Activated T-helper 2 cell treated with anti-CD3 and anti-CD28 coated beads, Interferon-gamma antibody, Interleukin-2, Interleukin-4, amounts not matched to agents 10 μg/mL and 5 μg/mL and 100 μg/mL, durations not matched to agents 14 hours and 24 hours and 36 hours (primary cell): ENCODE measurements at regions not wholly inside any gene's neighbourhood (a gene's known extent, or its start where the extent isn't known, plus 50 kb on each side); places are given as distances from the start of the nearest gene placed in this dataset.

Experiments
- DNase-seq: peaks from one replicate; pipeline ENCODE4 v3.0.0; 2021; ENCODE audit warnings: low spot score
- H3K27ac Mint-ChIP-seq: one replicate; pipeline ENCODE4 v1.8.0; 2021; ENCODE audit warnings: mixed read lengths
- H3K27me3 Mint-ChIP-seq: one replicate; pipeline ENCODE4 v1.8.0; 2021; ENCODE audit warnings: low read depth, mixed read lengths
- H3K36me3 Mint-ChIP-seq: one replicate; pipeline ENCODE4 v1.8.0; 2021; ENCODE audit warnings: low read depth, mixed read lengths
- H3K4me1 Mint-ChIP-seq: one replicate; pipeline ENCODE4 v1.8.0; 2021; ENCODE audit warnings: low read depth, mixed read lengths
- H3K4me3 Mint-ChIP-seq: one replicate; pipeline ENCODE4 v1.8.0; 2021; ENCODE audit warnings: low read depth, mild to moderate bottlenecking, moderate library complexity, mixed read lengths
- H3K9me3 Mint-ChIP-seq: one replicate; pipeline ENCODE4 v1.8.0; 2021; ENCODE audit warnings: mixed read lengths
- intact Hi-C: fragments of 100-400 bp; cut with micrococcal nuclease; formaldehyde crosslinking; loops from one replicate; pipeline ENCODE4 v1.15.1; 2023

DNA sequence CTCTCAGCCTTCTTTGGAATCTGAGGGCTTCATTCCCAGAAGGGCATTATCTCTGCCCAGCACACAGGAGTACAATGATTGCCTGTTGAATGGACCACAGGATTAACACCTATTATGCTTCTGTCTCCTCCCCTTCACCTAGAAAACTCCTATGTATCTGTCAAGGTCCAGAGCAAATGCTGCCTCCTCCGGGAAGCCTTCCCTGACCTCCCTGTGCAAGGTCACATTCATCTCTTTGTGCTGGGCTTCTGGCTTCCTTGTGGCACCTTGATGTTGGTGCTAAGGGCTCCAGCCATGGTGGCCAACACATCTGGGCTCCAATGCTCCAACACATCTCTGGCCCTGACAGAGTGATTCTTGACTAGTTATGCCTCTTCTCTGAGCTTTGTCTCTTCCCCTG, 49.9 kb upstream of the ATP2B2 start:
- no peak for DNase-seq
- no peaks in the 10 kb centered on the region for H3K9me3 Mint-ChIP-seq
- H3K4me3 Mint-ChIP-seq: no peak overlapping the region
- peaks cover 28% of the 10 kb centered on the region for H3K4me1 Mint-ChIP-seq
- H3K27ac Mint-ChIP-seq: no peak overlapping the region
- H3K36me3 Mint-ChIP-seq: no peaks in the 10 kb centered on the region
- peaks cover 14% of the 10 kb centered on the region for H3K27me3 Mint-ChIP-seq
- intact Hi-C loops: no loop called here

DNA sequence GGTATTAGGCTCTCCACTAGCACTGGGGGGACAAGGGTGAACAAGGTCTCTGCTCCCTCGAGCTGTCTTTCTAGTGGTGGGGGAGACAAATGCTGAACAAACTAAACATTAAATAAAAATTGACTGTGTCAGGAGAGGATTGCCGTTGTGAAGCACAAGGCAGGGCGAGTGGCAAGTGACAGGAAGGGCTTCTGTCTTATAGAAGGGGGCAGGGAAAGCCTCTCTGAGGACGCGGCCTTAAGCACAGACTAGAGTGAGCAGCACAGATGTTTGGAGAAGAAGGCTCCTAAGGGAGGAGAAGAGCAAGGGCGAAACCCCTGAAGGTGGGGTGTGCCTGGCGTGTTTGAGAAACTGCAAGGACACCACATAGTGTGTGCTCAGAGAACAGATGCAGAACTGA, 50.9 kb upstream of the ATP2B2 start:
- Mint-ChIP-seq H3K27ac (no peak overlapping the region), H3K4me1 (peaks cover 22% of the 10 kb centered on the region), H3K4me3 (no peak overlapping the region), H3K27me3 (peaks cover 21% of the 10 kb centered on the region), H3K36me3 (no peaks in the 10 kb centered on the region), H3K9me3 (no peaks in the 10 kb centered on the region)
- DNase-seq: no peak
- intact Hi-C loops: no loop called here

DNA sequence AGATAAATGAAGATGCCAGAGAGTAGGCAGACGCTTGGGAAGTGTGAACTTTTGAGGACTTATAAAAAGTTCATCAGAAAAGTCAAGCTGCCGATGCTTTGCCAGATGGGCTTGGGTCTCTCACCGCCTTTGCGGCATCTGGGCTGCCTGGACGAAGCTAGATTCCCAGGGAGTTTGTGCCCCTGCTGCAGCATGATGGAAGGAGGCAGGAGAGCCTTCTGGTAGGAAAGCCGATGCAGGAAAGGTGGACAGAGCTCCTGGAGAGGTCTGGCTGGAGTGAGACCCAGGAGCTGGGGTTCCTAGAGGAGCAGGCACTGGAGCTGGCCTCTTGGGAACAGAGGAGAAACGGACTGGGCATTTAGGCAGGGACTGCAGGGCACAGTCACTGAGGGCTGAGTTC, 51.9 kb upstream of the ATP2B2 start:
- no peak for DNase-seq
- H3K36me3 Mint-ChIP-seq: no peaks in the 10 kb centered on the region
- intact Hi-C loops: no loop called here

DNA sequence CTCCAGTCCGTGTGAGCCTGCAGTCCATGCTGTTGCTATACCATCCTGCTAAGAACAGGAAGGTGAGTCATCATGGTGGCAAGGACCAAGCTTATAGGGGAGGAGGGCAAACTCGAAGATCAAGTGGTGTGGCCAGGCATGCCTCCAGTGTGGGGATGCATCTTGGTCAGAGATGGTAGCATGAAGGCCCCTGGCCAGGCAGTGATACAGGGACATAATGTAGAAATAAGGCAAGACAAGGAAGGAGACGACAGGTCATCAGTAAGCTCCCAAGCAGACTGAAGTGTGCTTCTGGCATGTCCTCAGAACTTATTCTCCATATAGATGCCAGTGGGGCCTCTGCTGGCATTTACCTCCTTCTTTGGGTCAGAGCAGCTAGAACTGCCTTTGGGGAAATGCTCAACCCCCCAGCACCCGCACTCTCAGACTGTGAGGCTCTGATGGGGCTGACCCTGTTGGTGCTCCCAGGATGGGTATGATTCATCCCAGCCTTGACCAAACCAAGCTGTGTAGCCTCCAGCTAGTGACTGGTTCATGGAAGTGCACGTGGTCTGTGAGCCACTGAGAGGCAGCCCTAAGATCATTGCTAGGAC, 52.5 kb upstream of the ATP2B2 start:
- Mint-ChIP-seq H3K27me3 (peaks cover 24% of the 10 kb centered on the region), H3K27ac (no peak overlapping the region), H3K36me3 (no peaks in the 10 kb centered on the region), H3K9me3 (no peaks in the 10 kb centered on the region), H3K4me3 (no peak overlapping the region), H3K4me1 (peaks cover 9% of the 10 kb centered on the region)
- DNase-seq: no peak
- intact Hi-C loops: no loop called here

More for the DNA sequence above, 51.9 kb upstream of the ATP2B2 start:
- H3K4me3 Mint-ChIP-seq: no peak overlapping the region
- peaks cover 24% of the 10 kb centered on the region for H3K27me3 Mint-ChIP-seq
- H3K27ac Mint-ChIP-seq: no peak overlapping the region
- peaks cover 15% of the 10 kb centered on the region for H3K4me1 Mint-ChIP-seq
- H3K9me3 Mint-ChIP-seq: no peaks in the 10 kb centered on the region

DNA sequence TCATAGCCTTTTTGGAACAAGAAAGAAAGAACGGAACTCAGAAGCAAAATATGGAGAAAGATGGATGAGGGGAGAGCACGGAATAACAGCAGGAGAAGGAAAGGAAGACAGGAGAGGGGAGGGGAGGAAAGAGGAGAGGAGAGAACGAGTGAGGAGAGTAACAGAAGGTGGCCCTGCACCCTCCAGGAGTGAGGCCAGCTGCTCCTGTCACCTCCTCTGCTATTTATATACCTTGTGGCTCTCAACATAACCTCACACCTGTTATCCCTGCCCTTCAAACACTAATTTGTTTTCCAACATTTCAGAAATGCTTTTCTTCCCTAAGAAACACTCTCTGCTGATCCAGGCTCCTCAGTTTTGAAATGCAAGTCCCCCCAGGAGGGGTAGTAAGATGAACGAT, 53.4 kb upstream of the ATP2B2 start:
- no peak overlapping the region for H3K4me3 Mint-ChIP-seq

DNA sequence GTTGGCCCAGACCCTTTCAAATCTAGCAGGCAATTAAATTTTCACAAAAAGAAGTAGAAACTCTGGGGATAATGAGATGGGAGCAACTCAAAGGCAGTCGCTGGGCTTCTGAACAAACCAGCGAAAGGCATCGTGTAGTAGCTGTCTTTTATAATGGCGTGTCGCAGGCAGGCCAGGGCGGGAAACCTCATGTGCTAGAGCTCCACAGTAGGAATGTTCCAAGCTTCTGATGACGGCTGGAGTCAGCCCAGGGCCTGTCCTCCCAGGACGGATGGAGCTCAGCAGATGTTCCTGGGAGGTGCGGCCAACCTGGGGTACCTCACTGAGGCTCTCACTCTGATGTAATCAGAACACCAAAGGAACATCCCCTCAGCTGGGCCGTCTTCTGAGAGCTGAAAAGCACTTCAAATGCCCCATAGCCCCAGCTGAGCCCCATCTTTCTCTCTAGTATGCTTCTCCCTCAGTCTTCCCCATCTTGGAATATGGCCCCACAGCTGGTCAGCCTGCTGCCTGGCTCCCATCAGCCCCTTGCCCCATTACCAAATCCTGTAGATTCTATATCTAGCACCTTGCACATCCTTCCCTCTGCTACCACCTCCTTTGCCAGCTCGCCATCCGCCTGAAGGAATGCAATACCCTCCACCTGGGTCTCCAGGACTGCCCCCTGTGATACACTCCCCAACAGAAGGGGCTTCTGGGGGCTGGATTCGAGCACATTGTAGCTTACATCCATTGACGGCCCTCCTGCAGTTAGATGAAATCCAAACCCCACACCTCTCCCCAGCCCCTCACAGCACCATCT, 54.9 kb upstream of the ATP2B2 start:
- H3K4me1 Mint-ChIP-seq: peaks cover 8% of the 10 kb centered on the region
- H3K27ac Mint-ChIP-seq: no peak overlapping the region
- no peaks in the 10 kb centered on the region for H3K9me3 Mint-ChIP-seq
- intact Hi-C loops: no loop called here
- no peaks in the 10 kb centered on the region for H3K36me3 Mint-ChIP-seq
- no peak overlapping the region for H3K4me3 Mint-ChIP-seq
- no peak for DNase-seq
- H3K27me3 Mint-ChIP-seq: peaks cover 28% of the 10 kb centered on the region

More for the DNA sequence above, 53.4 kb upstream of the ATP2B2 start:
- H3K4me1 Mint-ChIP-seq: peaks cover 8% of the 10 kb centered on the region
- peaks cover 24% of the 10 kb centered on the region for H3K27me3 Mint-ChIP-seq
- H3K36me3 Mint-ChIP-seq: no peaks in the 10 kb centered on the region
- no peaks in the 10 kb centered on the region for H3K9me3 Mint-ChIP-seq
- no peak overlapping the region for H3K27ac Mint-ChIP-seq
- intact Hi-C loops: no loop called here
- no peak for DNase-seq

DNA sequence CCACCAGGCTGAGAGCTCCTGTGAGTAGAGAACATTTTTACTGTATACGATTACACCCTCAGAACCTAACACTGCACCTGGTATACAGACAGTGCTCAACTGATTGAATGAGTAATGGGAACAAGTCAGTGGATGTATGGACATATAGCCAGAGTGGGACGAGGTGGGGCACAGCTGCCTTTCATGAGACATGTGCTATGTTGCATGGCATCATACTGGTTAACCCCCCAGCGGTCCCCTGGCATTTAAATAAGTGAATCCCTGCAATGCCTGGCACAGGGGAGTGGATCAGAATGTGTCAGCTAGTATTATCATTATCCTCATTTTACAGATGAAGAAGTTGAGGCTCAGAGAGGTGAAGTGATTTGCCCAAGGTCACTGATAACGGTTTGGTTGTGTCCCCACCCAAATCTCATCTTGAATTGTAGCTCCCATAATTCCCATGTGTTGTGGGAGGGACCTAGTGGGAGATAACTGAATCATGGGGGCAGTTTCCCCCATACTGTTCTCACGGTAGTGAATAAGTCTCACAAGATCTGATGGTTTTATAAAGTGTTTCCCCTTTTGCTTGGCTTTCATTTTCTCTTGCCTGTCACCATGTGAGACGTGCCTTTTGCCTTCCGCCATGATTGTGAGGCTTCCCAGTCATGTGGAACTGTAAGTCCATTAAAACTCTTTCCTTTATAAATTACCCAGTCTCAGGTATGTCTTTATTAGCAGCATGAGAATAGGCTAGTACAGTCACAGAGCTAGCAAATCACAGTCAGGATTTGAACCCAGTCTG, 56.0 kb upstream of the ATP2B2 start:
- intact Hi-C loops: no loop called here
- no peak overlapping the region for H3K4me3 Mint-ChIP-seq
- H3K36me3 Mint-ChIP-seq: no peaks in the 10 kb centered on the region
- H3K9me3 Mint-ChIP-seq: no peaks in the 10 kb centered on the region
- peaks cover 8% of the 10 kb centered on the region for H3K4me1 Mint-ChIP-seq
- DNase-seq: no peak
- no peak overlapping the region for H3K27ac Mint-ChIP-seq
- peaks cover 26% of the 10 kb centered on the region for H3K27me3 Mint-ChIP-seq

DNA sequence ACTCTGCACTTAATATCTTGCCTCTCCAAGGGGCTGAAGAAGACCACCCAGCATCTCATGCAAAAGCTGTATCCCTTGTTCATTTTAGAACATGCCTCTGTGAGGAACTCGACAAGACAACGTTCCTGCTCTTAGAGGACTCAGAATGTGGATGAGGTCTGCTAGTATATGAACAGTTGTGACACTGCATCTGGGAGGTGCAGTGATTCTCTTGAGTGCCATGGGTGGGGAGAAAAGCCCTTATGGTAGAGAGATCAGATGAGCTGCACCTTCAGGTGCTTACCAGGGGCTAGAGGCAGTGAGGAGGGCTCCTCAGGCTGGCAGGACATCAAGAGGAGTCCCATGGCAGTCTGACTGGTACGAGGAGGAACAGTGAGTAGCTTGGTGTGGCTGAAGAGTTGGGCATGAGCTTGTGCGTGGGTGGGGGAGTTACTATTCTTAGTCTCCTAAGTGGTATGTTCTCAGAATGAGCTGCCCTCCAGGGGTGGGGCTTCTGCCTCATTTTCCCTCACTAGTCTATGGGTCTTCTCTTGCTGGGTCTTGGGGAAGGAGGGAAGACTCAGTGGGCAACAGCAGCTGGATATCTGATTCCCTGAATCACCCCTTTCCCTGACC, 56.7 kb upstream of the ATP2B2 start:
- Mint-ChIP-seq H3K9me3 (no peaks in the 10 kb centered on the region), H3K36me3 (no peaks in the 10 kb centered on the region), H3K4me3 (no peak overlapping the region), H3K4me1 (peaks cover 8% of the 10 kb centered on the region), H3K27me3 (peaks cover 28% of the 10 kb centered on the region), H3K27ac (no peak overlapping the region)
- no peak for DNase-seq
- intact Hi-C loops: no loop called here

DNA sequence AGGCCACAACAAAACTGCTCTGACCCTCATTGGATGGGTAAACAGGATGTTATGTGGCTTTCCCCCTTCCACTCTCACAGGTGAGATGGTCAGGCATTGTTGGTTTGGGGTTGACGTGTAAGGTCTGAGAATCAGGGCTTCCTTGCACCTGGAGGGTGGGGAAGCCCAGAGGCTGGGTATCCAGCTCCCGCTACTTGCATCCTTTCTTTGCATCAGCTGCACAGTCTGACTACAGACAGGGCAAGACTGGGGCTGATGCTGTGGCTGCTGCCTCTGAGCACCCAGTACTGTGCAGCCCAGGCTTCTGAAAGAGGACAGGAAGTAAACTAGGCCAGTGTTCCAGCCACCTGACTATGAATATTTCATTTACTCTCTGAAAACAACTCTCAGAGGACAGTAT, 58.0 kb upstream of the ATP2B2 start:
- intact Hi-C loops: no loop called here
- no peak overlapping the region for H3K27ac Mint-ChIP-seq
- H3K9me3 Mint-ChIP-seq: no peaks in the 10 kb centered on the region
- no peak for DNase-seq
- H3K36me3 Mint-ChIP-seq: no peaks in the 10 kb centered on the region
- H3K4me3 Mint-ChIP-seq: no peak overlapping the region
- H3K4me1 Mint-ChIP-seq: peaks cover 2% of the 10 kb centered on the region
- H3K27me3 Mint-ChIP-seq: peaks cover 25% of the 10 kb centered on the region

DNA sequence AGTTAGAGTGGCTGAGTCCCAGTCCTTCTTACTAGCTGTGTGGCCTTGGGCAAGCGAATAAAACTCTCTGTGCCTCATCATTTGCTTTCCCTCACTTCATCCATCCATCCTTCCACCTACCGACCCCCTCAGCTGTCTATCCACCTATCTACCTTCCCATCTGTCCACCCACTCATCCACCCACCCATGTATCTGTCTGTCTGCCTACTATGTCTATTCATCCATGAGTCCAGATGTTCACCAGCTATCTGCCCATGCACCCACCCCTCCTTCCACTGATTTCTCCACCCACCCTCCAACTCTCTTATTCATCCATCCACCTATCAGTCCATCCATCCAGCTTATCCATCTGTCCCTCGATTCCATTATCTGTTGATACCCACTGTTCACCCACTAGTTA, 60.4 kb upstream of the ATP2B2 start:
- H3K27ac Mint-ChIP-seq: no peak overlapping the region
- peaks cover 15% of the 10 kb centered on the region for H3K27me3 Mint-ChIP-seq
- peaks cover 2% of the 10 kb centered on the region for H3K4me1 Mint-ChIP-seq
- H3K36me3 Mint-ChIP-seq: no peaks in the 10 kb centered on the region
- H3K4me3 Mint-ChIP-seq: no peak overlapping the region
- no peak for DNase-seq
- no peaks in the 10 kb centered on the region for H3K9me3 Mint-ChIP-seq
- intact Hi-C loops: no loop called here

DNA sequence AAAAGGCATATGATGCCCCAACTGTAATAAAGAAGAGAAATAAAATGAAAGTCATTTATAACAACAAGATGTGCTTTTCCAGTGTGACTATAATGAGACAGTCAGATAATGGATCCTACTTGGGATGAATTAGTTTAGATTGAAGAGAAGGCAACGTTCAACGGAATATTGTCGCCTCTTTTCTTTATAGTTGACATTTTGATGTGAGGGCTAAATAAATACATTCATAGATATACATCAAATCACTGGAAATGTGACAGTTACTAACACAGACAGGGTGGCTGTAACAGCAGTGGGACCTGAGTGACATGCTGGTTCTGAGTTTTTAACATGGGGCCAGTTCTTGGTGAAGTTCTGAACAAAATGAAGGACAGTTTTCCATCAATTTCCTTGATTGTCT, 61.1 kb upstream of the ATP2B2 start:
- Mint-ChIP-seq H3K36me3 (no peaks in the 10 kb centered on the region), H3K27ac (no peak overlapping the region), H3K4me3 (no peak overlapping the region), H3K27me3 (peaks cover 10% of the 10 kb centered on the region), H3K4me1 (peaks cover 2% of the 10 kb centered on the region), H3K9me3 (no peaks in the 10 kb centered on the region)
- DNase-seq: no peak
- intact Hi-C loops: no loop called here

DNA sequence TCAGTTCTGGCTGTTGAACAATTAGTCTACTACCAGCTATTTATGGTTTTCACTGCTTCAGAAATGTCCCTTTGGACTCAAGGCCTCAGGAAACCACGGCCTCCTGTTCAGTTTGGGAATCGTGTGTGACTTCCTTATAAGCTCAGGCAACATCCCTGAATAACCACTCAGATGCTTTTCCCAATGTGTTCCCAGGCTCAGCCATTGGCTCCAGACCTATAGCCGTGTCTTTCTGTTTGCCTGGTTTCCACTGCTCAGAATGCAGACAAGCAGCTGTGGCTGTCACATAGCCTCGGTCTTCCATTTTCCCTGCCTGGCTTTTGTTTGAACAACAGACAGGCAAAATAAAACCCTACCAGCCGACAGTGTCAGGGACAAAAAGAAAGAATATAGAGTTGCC, 63.2 kb upstream of the ATP2B2 start:
- Mint-ChIP-seq H3K36me3 (no peaks in the 10 kb centered on the region), H3K27ac (no peak overlapping the region), H3K4me3 (no peak overlapping the region), H3K9me3 (no peaks in the 10 kb centered on the region), H3K27me3 (peaks cover 12% of the 10 kb centered on the region), H3K4me1 (no peaks in the 10 kb centered on the region)
- intact Hi-C loops: no loop called here
- DNase-seq: no peak
